Calu3 (cell line): ENCODE measurements at regions not wholly inside any gene's neighbourhood (a gene's known extent, or its start where the extent isn't known, plus 50 kb on each side); places are given as distances from the start of the nearest gene placed in this dataset.

Experiments
- BruUV-seq: library from RNA; stranded (reverse); fragments of 400-500 nt; replicated peaks from 2 replicates; lab custom pipeline; 2021; lab: Mats Ljungman, UMichigan
- CTCF ChIA-PET: fragments of 300-600 bp; sonication (Branson Sonifier 250); formaldehyde crosslinking; loops from one replicate; lab custom pipeline; 2022; ENCODE audit warnings: antibody characterized with exemption; lab: Charles Lee
- DNase-seq: peaks from one replicate; pipeline ENCODE4 v3.0.0; 2022
- H3K27ac Mint-ChIP-seq: one replicate; pipeline ENCODE4 v1.8.0; 2022; ENCODE audit warnings: mixed read lengths; ENCODE audit not compliant: unreplicated experiment
- H3K27me3 Mint-ChIP-seq: one replicate; pipeline ENCODE4 v1.8.0; 2022; ENCODE audit warnings: mixed read lengths; ENCODE audit not compliant: unreplicated experiment
- H3K36me3 Mint-ChIP-seq: one replicate; pipeline ENCODE4 v1.8.0; 2022; ENCODE audit warnings: mild to moderate bottlenecking, moderate library complexity, mixed read lengths; ENCODE audit not compliant: insufficient read depth, unreplicated experiment
- H3K4me1 Mint-ChIP-seq: one replicate; pipeline ENCODE4 v1.8.0; 2022; ENCODE audit warnings: mild to moderate bottlenecking, low read depth, mixed read lengths; ENCODE audit not compliant: unreplicated experiment
- H3K4me3 Mint-ChIP-seq: one replicate; pipeline ENCODE4 v1.8.0; 2022; ENCODE audit warnings: mild to moderate bottlenecking, low read depth, moderate library complexity, mixed read lengths; ENCODE audit not compliant: unreplicated experiment
- H3K9me3 Mint-ChIP-seq: one replicate; pipeline ENCODE4 v1.8.0; 2022; ENCODE audit warnings: low read depth, mixed read lengths; ENCODE audit not compliant: unreplicated experiment
- CTCF ChIP-seq: fragments of 200-600 bp; IDR thresholded peaks from one replicate; pipeline ENCODE4 v1.8.0; 2022; ENCODE audit warnings: antibody characterized with exemption; ENCODE audit not compliant: unreplicated experiment
- intact Hi-C: fragments of 100-400 bp; cut with micrococcal nuclease; formaldehyde crosslinking; loops from one replicate; pipeline ENCODE4 v1.10.0; 2022; ENCODE audit not compliant: unreplicated experiment

GRCh38 chr3:187899246-187899645, 154.0 kb upstream of the BCL6 start:
- H3K4me1 Mint-ChIP-seq: no peaks in the 10 kb centered on the region
- peaks cover 22% of the 10 kb centered on the region for H3K27me3 Mint-ChIP-seq
- CTCF ChIA-PET: no interaction called here
- BruUV-seq: no TSS peak
- TF ChIP-seq CTCF: no peak
- H3K9me3 Mint-ChIP-seq: no peaks in the 10 kb centered on the region
- no peaks in the 10 kb centered on the region for H3K36me3 Mint-ChIP-seq
- intact Hi-C loops: no loop called here
- no peak for DNase-seq
- no peak overlapping the region for H3K27ac Mint-ChIP-seq
- no peak overlapping the region for H3K4me3 Mint-ChIP-seq

DNA sequence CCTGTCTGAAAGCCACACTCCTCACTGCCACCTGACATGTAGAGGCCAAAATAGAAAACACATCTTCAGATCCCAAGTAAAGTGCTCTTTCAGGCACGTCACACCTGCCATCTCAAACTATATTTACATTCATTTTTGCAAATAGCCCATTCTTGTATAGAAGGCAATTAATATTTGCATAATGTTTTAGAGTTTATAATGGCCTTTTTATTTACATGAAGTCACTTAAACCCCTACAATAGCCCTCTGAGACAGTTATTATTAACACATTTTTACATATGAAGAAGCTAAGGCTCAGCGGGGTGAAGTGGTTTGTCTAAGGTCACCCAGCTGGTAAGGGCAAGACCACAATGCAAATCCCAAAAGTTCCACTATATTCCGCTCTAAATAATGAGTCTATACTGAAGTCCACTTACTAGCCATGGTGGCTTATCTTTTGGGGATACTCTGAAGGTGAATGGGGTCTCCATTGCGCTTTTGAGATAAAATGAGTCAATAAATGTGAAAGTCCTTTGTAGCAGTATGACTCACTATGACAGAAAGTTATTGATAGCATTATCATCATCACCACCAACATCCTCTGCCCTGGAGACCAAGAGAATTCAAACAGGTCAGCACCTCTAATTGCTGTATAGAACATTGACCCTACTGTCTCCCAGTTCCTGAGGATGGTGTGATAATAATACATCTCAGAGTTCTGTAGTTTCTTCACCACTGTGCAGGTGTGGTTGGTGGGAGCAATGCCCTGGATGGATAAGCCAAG, 155.9 kb upstream of the BCL6 start:
- Mint-ChIP-seq H3K27ac (no peak overlapping the region), H3K27me3 (peaks cover 22% of the 10 kb centered on the region), H3K36me3 (no peaks in the 10 kb centered on the region), H3K9me3 (no peaks in the 10 kb centered on the region), H3K4me3 (no peak overlapping the region), H3K4me1 (no peaks in the 10 kb centered on the region)
- TF ChIP-seq CTCF: no peak
- intact Hi-C loops: no loop called here
- DNase-seq: no peak
- no TSS peak for BruUV-seq
- CTCF ChIA-PET: no interaction called here

- intact Hi-C loops: no loop called here
- Mint-ChIP-seq H3K4me3 (no peak overlapping the region), H3K4me1 (no peaks in the 10 kb centered on the region), H3K27me3 (peaks cover 22% of the 10 kb centered on the region), H3K9me3 (no peaks in the 10 kb centered on the region), H3K36me3 (no peaks in the 10 kb centered on the region), H3K27ac (no peak overlapping the region)
- no peak for DNase-seq
- no peak for TF ChIP-seq CTCF
- no TSS peak for BruUV-seq
- CTCF ChIA-PET: no interaction called here
Observed at GRCh38 chr3:187902041-187902471, 156.8 kb upstream of the BCL6 start.

DNA sequence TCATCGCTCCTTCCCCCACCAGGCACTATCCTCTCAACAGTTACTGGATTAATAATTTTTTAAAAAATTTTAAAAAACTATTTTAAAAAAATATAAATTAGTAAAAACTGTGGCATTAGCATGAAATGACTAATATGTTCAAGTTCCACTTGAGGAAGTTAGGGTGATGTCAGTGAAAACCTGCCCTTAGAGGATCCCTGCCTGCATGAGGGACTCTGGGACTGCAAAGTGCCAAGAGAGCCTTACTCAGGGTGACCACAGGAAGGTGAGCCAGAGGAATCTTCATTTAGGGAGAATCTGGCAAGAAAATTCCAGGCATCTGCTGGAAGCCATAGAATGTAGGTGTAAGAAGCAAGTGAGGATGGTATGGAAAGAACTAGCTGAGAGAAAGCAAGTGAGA, 157.7 kb upstream of the BCL6 start:
- CTCF ChIA-PET: no interaction called here
- Mint-ChIP-seq H3K4me1 (no peaks in the 10 kb centered on the region), H3K9me3 (no peaks in the 10 kb centered on the region), H3K36me3 (no peaks in the 10 kb centered on the region), H3K27me3 (peaks cover 22% of the 10 kb centered on the region), H3K27ac (no peak overlapping the region), H3K4me3 (no peak overlapping the region)
- no peak for TF ChIP-seq CTCF
- no peak for DNase-seq
- intact Hi-C loops: no loop called here
- no TSS peak for BruUV-seq
